GM12878 (cell line): ENCODE measurements at regions not wholly inside any gene's neighbourhood (a gene's known extent, or its start where the extent isn't known, plus 50 kb on each side); places are given as distances from the start of the nearest gene placed in this dataset.

ENCODE experiments used
- ATAC-seq: fragments of 200-7000 bp; cut with Tn5 transposase; 3 replicates; pipeline ENCODE4 v1.9.1; 2020; ENCODE audit warnings: mild to moderate bottlenecking, moderate library complexity
- BruUV-seq: library from RNA; stranded (reverse); fragments of 400-500 nt; replicated peaks from 2 replicates; lab custom pipeline; 2021; lab: Mats Ljungman, UMichigan
- CTCF ChIA-PET: fragments of 300-600 bp; sonication (Branson Sonifier 250); formaldehyde crosslinking; extraction: SDS; loops from one replicate; lab custom pipeline; 2021; ENCODE audit warnings: inconsistent platforms; lab: Yijun Ruan, JAX
- POLR2A ChIA-PET: fragments of 350-600 bp; formaldehyde crosslinking; extraction: SDS; loops from one replicate; lab custom pipeline; 2021; ENCODE audit warnings: inconsistent platforms; lab: Charles Lee
- RAD21 ChIA-PET: fragments of 300-600 bp; sonication (Branson Sonifier 250); formaldehyde crosslinking; loops from one replicate; lab custom pipeline; 2023; ENCODE audit warnings: antibody characterized with exemption; ENCODE audit not compliant: unreplicated experiment; lab: Charles Lee
- SMC1A ChIA-PET: fragments of 300-600 bp; sonication (Branson Sonifier 250); formaldehyde crosslinking; loops from one replicate; lab custom pipeline; 2023; ENCODE audit not compliant: unreplicated experiment, uncharacterized antibody; lab: Charles Lee
- DNase-seq: peaks from one replicate; pipeline ENCODE4 v3.0.0-alpha.2; 2011; ENCODE audit warnings: low read depth, low spot score
- FAIRE-seq: peaks from 3 replicates; lab custom pipeline; 2011; peaks lifted over from hg19 to GRCh38; lab: Jason Lieb, UNC
- H2AFZ ChIP-seq: 2 replicates; pipeline ENCODE4 v1.6.0; 2011; ENCODE audit warnings: low read depth, low read length, control low read depth; ENCODE audit not compliant: control insufficient read depth
- H3K27ac ChIP-seq: 2 replicates; pipeline ENCODE4 v1.5.1; 2011; ENCODE audit warnings: control low read depth; ENCODE audit not compliant: control insufficient read depth, insufficient read depth
- H3K27me3 ChIP-seq, 2 experiments: replicated peaks in 1 of 2; 2 replicates each; pipeline versions ENCODE4 v1.6.0 to v1.6.1; 2011; ENCODE audit warnings: low read length in 1 of 2; ENCODE audit not compliant: control insufficient read depth in 2 of 2, insufficient read depth in 2 of 2
- H3K36me3 ChIP-seq, 2 experiments: 2 replicates each; pipeline ENCODE4 v1.5.1; 2011; ENCODE audit warnings: low read length in 1 of 2; ENCODE audit not compliant: control insufficient read depth in 2 of 2, insufficient read depth in 2 of 2
- H3K4me1 ChIP-seq: 2 replicates; pipeline ENCODE4 v1.6.1; 2011; ENCODE audit warnings: mild to moderate bottlenecking, low read length, moderate library complexity, mixed read lengths; ENCODE audit not compliant: control insufficient read depth, insufficient read depth
- H3K4me2 ChIP-seq: 2 replicates; pipeline ENCODE4 v1.6.0; 2011; ENCODE audit warnings: control low read depth; ENCODE audit not compliant: control insufficient read depth, insufficient read depth
- H3K4me3 ChIP-seq: fragments of 200-600 bp; sonication (generic); 2 replicates; pipeline ENCODE4 v1.5.1; 2016
- H3K79me2 ChIP-seq: 2 replicates; pipeline ENCODE4 v1.6.0; 2011; ENCODE audit warnings: low read length; ENCODE audit not compliant: control insufficient read depth, insufficient read depth
- H3K9ac ChIP-seq: 2 replicates; pipeline ENCODE4 v1.8.0; 2011; ENCODE audit warnings: low read length, control low read depth, mixed read lengths; ENCODE audit not compliant: control insufficient read depth, insufficient read depth
- H3K9me3 ChIP-seq: replicated peaks from 3 replicates; pipeline ENCODE4 v1.5.1; 2011; ENCODE audit warnings: mild to moderate bottlenecking, low read length; ENCODE audit not compliant: control insufficient read depth, insufficient read depth
- H4K20me1 ChIP-seq: 2 replicates; pipeline ENCODE4 v1.6.0; 2011; ENCODE audit not compliant: control insufficient read depth, insufficient read depth
- EGR1 ChIP-seq, 2 experiments: IDR thresholded peaks; 1 replicate in 1 of 2; 2 replicates in 1 of 2; pipeline ENCODE4 v1.6.1; 2011 to 2012; ENCODE audit warnings: low read depth in 2 of 2, low read length in 2 of 2, borderline replicate concordance in 1 of 2, mild to moderate bottlenecking in 1 of 2, moderate library complexity in 1 of 2
- FOS ChIP-seq: IDR thresholded peaks from 3 replicates; pipeline ENCODE4 v1.6.1; 2011; ENCODE audit warnings: borderline replicate concordance; ENCODE audit not compliant: insufficient read length; ENCODE audit errors: extremely low read depth
- GABPA ChIP-seq: IDR thresholded peaks from 2 replicates; pipeline ENCODE4 v1.6.1; 2014; ENCODE audit warnings: antibody characterized with exemption, low read depth, mild to moderate bottlenecking, inconsistent platforms
- KAT2A ChIP-seq: conservative IDR thresholded peaks from 2 replicates; pipeline ENCODE4 v1.6.1; 2011; ENCODE audit warnings: low read depth, low read length; ENCODE audit not compliant: control insufficient read depth
- MYB ChIP-seq: fragments of 150-350 bp; IDR thresholded peaks from 2 replicates; pipeline ENCODE4 v1.6.1; 2014; ENCODE audit warnings: mild to moderate bottlenecking, low read depth, low read length, borderline replicate concordance
- PAX5 ChIP-seq: IDR thresholded peaks from 2 replicates; pipeline ENCODE4 v1.6.1; 2011; ENCODE audit warnings: low read depth, low read length, borderline replicate concordance
- RB1 ChIP-seq: fragments of 450-650 bp; formaldehyde crosslinking; IDR thresholded peaks from 2 replicates; pipeline ENCODE4 v1.6.1; 2017; ENCODE audit warnings: mild to moderate bottlenecking, borderline replicate concordance
- TARDBP ChIP-seq: IDR thresholded peaks from 2 replicates; pipeline ENCODE4 v1.6.1; 2016; ENCODE audit warnings: borderline replicate concordance
- TBL1XR1 ChIP-seq: IDR thresholded peaks from 2 replicates; pipeline ENCODE4 v1.6.1; 2012; ENCODE audit warnings: low read depth, low read length, improper control_type of control experiment
- WRNIP1 ChIP-seq: IDR thresholded peaks from 2 replicates; pipeline ENCODE4 v1.6.1; 2011; ENCODE audit warnings: low read depth, low read length, improper control_type of control experiment, borderline replicate concordance
- ZNF207 ChIP-seq: fragments of 450-650 bp; IDR thresholded peaks from 2 replicates; pipeline ENCODE4 v1.6.1; 2014; ENCODE audit warnings: antibody characterized with exemption, mild to moderate bottlenecking, borderline replicate concordance
- ZNF24 ChIP-seq: fragments of 450-650 bp; IDR thresholded peaks from 2 replicates; pipeline ENCODE4 v1.6.1; 2017; ENCODE audit warnings: antibody characterized with exemption, mild to moderate bottlenecking
- ZZZ3 ChIP-seq: IDR thresholded peaks from 2 replicates; pipeline ENCODE4 v1.6.1; 2011; ENCODE audit warnings: low read depth; ENCODE audit not compliant: control insufficient read depth, insufficient read length
- WGBS: methylation state at CpG from one replicate; pipeline ENCODE4 v1.1.6; 2016; ENCODE audit warnings: low lambda C conversion rate; ENCODE audit not compliant: insufficient replicate concordance, insufficient coverage; ENCODE audit errors: missing lambda C conversion rate; 5-methylcytosine and 5-hydroxymethylcytosine counted together
- in situ Hi-C: fragments of 300-500 bp; cut with MboI; formaldehyde crosslinking; loops from 9 replicates; pipeline ENCODE4 v1.14.3; 2018; ENCODE audit warnings: mixed read lengths
- intact Hi-C: fragments of 100-400 bp; cut with micrococcal nuclease; formaldehyde crosslinking; loops from one replicate; pipeline ENCODE4 v1.14.2; 2022; ENCODE audit not compliant: unreplicated experiment
- TF ChIP-seq, protein P1 (sequence below): fragments of 450-650 bp; IDR thresholded peaks from 2 replicates; pipeline ENCODE4 v1.6.1; 2018; ENCODE audit warnings: borderline replicate concordance, mild to moderate bottlenecking; ENCODE audit not compliant: partially characterized antibody
- TF ChIP-seq, protein P2 (sequence below): fragments of 450-650 bp; IDR thresholded peaks from 2 replicates; pipeline ENCODE4 v1.6.1; 2017; ENCODE audit warnings: mild to moderate bottlenecking, low read depth, inconsistent platforms; ENCODE audit not compliant: poor library complexity, severe bottlenecking
- TF ChIP-seq, protein P3 (sequence below): fragments of 450-650 bp; IDR thresholded peaks from 2 replicates; pipeline ENCODE4 v1.6.1; 2017; ENCODE audit warnings: antibody characterized with exemption, mild to moderate bottlenecking, moderate library complexity

DNA sequence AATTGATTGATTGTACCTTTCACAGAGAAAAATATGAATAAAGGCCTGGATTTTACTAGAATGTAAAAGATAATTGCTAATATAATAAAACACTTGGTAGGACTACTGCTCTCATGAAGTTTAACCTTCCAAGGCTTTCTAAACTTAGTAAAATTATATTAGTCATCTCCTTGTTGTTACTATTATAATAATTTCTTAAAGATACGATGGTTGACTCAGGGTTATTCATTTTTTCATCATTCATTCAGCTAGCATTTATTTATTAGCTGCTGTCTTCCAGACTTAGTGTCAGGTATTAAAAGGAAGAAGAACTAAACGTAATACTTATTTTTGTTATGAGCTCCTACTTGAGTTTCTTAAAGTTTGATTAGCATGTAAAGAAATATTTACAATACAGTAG is 771.6 kb upstream of the NR2F2 start:
- intact Hi-C loops (no loop called here), in situ Hi-C loops (no loop called here)
- H3K4me3 ChIP-seq, result no peak overlapping the region
- no peaks in the 10 kb centered on the region; the same call in 2 of the 3 replicates for H3K9me3 ChIP-seq
- H3K9ac ChIP-seq, result no peak overlapping the region
- no peaks in the 10 kb centered on the region for H3K27me3 ChIP-seq
- no peak for FAIRE-seq
- H3K36me3 ChIP-seq, result no peaks in the 10 kb centered on the region
- 3% methylated on average over 2 of the region's 2 CpGs for WGBS
- H3K4me2 ChIP-seq, result no peak overlapping the region
- no peak overlapping the region for H3K27ac ChIP-seq
- BruUV-seq, result no TSS peak
- H4K20me1 ChIP-seq, result no peaks in the 10 kb centered on the region
- ChIA-PET POLR2A (no interaction called here), SMC1A (interaction anchor here (0.7 to 1.5 kb wide), 7 partner anchors 13 to 289 kb away, joined by 3 to 8 read pairs (median 4); no protein-coding TSS in a partner anchor), RAD21 (no interaction called here), CTCF (interaction anchor here (1.1 kb wide), 2 partner anchors 9 to 28 kb away, joined by 3 read pairs; no protein-coding TSS in a partner anchor)
- no peaks in the 10 kb centered on the region for H3K4me1 ChIP-seq
- H2AFZ ChIP-seq, result no peak overlapping the region
- ATAC-seq, result no peak
- no peak for DNase-seq
- H3K79me2 ChIP-seq, result no peaks in the 10 kb centered on the region
- TF ChIP-seq WRNIP1 (no peak), PAX5 (no peak), ZNF207 (no peak), RB1 (no peak), KAT2A (no peak), ZZZ3 (no peak), MYB (no peak), GABPA (no peak), TARDBP (no peak), ZNF24 (no peak), EGR1 (IDR thresholded peaks at IDR 0.05; ENCODE audit: borderline replicate concordance in 1 of 2, low read depth in 2 of 2, low read length in 2 of 2) (no peak), TBL1XR1 (no peak), FOS (no peak)
- TF ChIP-seq, protein P1, sequence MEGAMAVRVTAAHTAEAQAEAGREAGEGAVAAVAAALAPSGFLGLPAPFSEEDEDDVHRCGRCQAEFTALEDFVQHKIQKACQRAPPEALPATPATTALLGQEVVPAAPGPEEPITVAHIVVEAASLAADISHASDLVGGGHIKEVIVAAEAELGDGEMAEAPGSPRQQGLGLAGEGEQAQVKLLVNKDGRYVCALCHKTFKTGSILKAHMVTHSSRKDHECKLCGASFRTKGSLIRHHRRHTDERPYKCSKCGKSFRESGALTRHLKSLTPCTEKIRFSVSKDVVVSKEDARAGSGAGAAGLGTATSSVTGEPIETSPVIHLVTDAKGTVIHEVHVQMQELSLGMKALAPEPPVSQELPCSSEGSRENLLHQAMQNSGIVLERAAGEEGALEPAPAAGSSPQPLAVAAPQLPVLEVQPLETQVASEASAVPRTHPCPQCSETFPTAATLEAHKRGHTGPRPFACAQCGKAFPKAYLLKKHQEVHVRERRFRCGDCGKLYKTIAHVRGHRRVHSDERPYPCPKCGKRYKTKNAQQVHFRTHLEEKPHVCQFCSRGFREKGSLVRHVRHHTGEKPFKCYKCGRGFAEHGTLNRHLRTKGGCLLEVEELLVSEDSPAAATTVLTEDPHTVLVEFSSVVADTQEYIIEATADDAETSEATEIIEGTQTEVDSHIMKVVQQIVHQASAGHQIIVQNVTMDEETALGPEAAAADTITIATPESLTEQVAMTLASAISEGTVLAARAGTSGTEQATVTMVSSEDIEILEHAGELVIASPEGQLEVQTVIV, result no peak
- TF ChIP-seq, protein P2, sequence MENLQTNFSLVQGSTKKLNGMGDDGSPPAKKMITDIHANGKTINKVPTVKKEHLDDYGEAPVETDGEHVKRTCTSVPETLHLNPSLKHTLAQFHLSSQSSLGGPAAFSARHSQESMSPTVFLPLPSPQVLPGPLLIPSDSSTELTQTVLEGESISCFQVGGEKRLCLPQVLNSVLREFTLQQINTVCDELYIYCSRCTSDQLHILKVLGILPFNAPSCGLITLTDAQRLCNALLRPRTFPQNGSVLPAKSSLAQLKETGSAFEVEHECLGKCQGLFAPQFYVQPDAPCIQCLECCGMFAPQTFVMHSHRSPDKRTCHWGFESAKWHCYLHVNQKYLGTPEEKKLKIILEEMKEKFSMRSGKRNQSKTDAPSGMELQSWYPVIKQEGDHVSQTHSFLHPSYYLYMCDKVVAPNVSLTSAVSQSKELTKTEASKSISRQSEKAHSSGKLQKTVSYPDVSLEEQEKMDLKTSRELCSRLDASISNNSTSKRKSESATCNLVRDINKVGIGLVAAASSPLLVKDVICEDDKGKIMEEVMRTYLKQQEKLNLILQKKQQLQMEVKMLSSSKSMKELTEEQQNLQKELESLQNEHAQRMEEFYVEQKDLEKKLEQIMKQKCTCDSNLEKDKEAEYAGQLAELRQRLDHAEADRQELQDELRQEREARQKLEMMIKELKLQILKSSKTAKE, result no peak
- TF ChIP-seq, protein P3, sequence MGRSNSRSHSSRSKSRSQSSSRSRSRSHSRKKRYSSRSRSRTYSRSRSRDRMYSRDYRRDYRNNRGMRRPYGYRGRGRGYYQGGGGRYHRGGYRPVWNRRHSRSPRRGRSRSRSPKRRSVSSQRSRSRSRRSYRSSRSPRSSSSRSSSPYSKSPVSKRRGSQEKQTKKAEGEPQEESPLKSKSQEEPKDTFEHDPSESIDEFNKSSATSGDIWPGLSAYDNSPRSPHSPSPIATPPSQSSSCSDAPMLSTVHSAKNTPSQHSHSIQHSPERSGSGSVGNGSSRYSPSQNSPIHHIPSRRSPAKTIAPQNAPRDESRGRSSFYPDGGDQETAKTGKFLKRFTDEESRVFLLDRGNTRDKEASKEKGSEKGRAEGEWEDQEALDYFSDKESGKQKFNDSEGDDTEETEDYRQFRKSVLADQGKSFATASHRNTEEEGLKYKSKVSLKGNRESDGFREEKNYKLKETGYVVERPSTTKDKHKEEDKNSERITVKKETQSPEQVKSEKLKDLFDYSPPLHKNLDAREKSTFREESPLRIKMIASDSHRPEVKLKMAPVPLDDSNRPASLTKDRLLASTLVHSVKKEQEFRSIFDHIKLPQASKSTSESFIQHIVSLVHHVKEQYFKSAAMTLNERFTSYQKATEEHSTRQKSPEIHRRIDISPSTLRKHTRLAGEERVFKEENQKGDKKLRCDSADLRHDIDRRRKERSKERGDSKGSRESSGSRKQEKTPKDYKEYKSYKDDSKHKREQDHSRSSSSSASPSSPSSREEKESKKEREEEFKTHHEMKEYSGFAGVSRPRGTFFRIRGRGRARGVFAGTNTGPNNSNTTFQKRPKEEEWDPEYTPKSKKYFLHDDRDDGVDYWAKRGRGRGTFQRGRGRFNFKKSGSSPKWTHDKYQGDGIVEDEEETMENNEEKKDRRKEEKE, result no peak
